ENCODE measurements at regions not wholly inside any gene's neighbourhood (a gene's known extent, or its start where the extent isn't known, plus 50 kb on each side); places are given as distances from the start of the nearest gene placed in this dataset.

GRCh38 chr5:159750226-159750625 lies 166.1 kb upstream of the ADRA1B start:
- Mint-ChIP-seq H3K4me3 (no peak overlapping the region), H3K4me1 (no peaks in the 10 kb centered on the region), H3K36me3 (no peaks in the 10 kb centered on the region), H3K27ac (no peak overlapping the region), H3K27me3 (peaks cover 5% of the 10 kb centered on the region), H3K9me3 (peaks cover 0 to 13% (median 1%) of the 10 kb centered on the region in 7 donors)
- H3K36me3 ChIP-seq (ENCODE audit: control insufficient read depth, insufficient read depth, low read length) = no peaks in the 10 kb centered on the region
- ATAC-seq (ENCODE audit: low read depth in 2 of 2) (no peak), DNase-seq (no peak)
- H3K27ac ChIP-seq (ENCODE audit: insufficient read depth, low read length, poor library complexity, severe bottlenecking) = no peak overlapping the region
- H3K27me3 ChIP-seq (ENCODE audit: control insufficient read depth, insufficient read depth, low read length) = no peaks in the 10 kb centered on the region
- no peak overlapping the region for H3K4me3 ChIP-seq (ENCODE audit: low read depth, low read length)
- H3K9me3 ChIP-seq (ENCODE audit: control insufficient read depth in 2 of 2, low read length in 2 of 2) = no peaks in the 10 kb centered on the region
- no peaks in the 10 kb centered on the region for H3K4me1 ChIP-seq (ENCODE audit: control insufficient read depth, insufficient read depth, low read length, poor library complexity, severe bottlenecking)

- Mint-ChIP-seq H3K4me1 (no peaks in the 10 kb centered on the region), H3K9me3 (peaks cover 0 to 13% (median 1%) of the 10 kb centered on the region in 7 donors), H3K4me3 (no peak overlapping the region), H3K27ac (no peak overlapping the region), H3K36me3 (no peaks in the 10 kb centered on the region), H3K27me3 (peaks cover 5% of the 10 kb centered on the region)
- ATAC-seq (ENCODE audit: low read depth in 2 of 2) = no peak
- no peaks in the 10 kb centered on the region for H3K27me3 ChIP-seq (ENCODE audit: control insufficient read depth, insufficient read depth, low read length)
- no peaks in the 10 kb centered on the region for H3K4me1 ChIP-seq (ENCODE audit: control insufficient read depth, insufficient read depth, low read length, poor library complexity, severe bottlenecking)
- H3K9me3 ChIP-seq (ENCODE audit: control insufficient read depth in 2 of 2, low read length in 2 of 2) = no peaks in the 10 kb centered on the region
- DNase-seq = no peak
- H3K4me3 ChIP-seq (ENCODE audit: low read depth, low read length) = no peak overlapping the region
- H3K36me3 ChIP-seq (ENCODE audit: control insufficient read depth, insufficient read depth, low read length) = no peaks in the 10 kb centered on the region
- no peak overlapping the region for H3K27ac ChIP-seq (ENCODE audit: insufficient read depth, low read length, poor library complexity, severe bottlenecking)
These were observed 164.8 kb upstream of the ADRA1B start for GRCh38 chr5:159751459-159751858.

GRCh38 chr5:159752622-159753275 lies 163.5 kb upstream of the ADRA1B start:
- DNase-seq (no peak), ATAC-seq (ENCODE audit: low read depth in 2 of 2) (no peak)
- H3K27ac ChIP-seq (ENCODE audit: insufficient read depth, low read length, poor library complexity, severe bottlenecking) = no peak overlapping the region
- Mint-ChIP-seq H3K36me3 (no peaks in the 10 kb centered on the region), H3K9me3 (peaks cover 0 to 12% (median 1%) of the 10 kb centered on the region in 7 donors), H3K27me3 (peaks cover 5% of the 10 kb centered on the region), H3K4me3 (no peak overlapping the region), H3K27ac (no peak overlapping the region), H3K4me1 (no peaks in the 10 kb centered on the region)
- H3K4me1 ChIP-seq (ENCODE audit: control insufficient read depth, insufficient read depth, low read length, poor library complexity, severe bottlenecking) = no peaks in the 10 kb centered on the region
- H3K9me3 ChIP-seq (ENCODE audit: control insufficient read depth in 2 of 2, low read length in 2 of 2) = no peaks in the 10 kb centered on the region
- no peaks in the 10 kb centered on the region for H3K36me3 ChIP-seq (ENCODE audit: control insufficient read depth, insufficient read depth, low read length)
- no peak overlapping the region for H3K4me3 ChIP-seq (ENCODE audit: low read depth, low read length)
- no peaks in the 10 kb centered on the region for H3K27me3 ChIP-seq (ENCODE audit: control insufficient read depth, insufficient read depth, low read length)

GRCh38 chr5:159758189-159758588 lies 158.1 kb upstream of the ADRA1B start:
- Mint-ChIP-seq H3K36me3 (no peaks in the 10 kb centered on the region), H3K9me3 (peaks cover 0 to 2% (median 0%) of the 10 kb centered on the region in 7 donors), H3K4me3 (no peak overlapping the region), H3K27ac (no peak overlapping the region), H3K27me3 (no peaks in the 10 kb centered on the region), H3K4me1 (no peaks in the 10 kb centered on the region)
- Histone ChIP-seq H3K4me1 (ENCODE audit: control insufficient read depth, insufficient read depth, low read length, poor library complexity, severe bottlenecking) (no peaks in the 10 kb centered on the region), H3K4me3 (ENCODE audit: low read depth, low read length) (no peak overlapping the region), H3K27ac (ENCODE audit: insufficient read depth, low read length, poor library complexity, severe bottlenecking) (no peak overlapping the region), H3K9me3 (ENCODE audit: control insufficient read depth in 2 of 2, low read length in 2 of 2) (no peaks in the 10 kb centered on the region), H3K27me3 (ENCODE audit: control insufficient read depth, insufficient read depth, low read length) (no peaks in the 10 kb centered on the region), H3K36me3 (ENCODE audit: control insufficient read depth, insufficient read depth, low read length) (no peaks in the 10 kb centered on the region)
- DNase-seq (no peak), ATAC-seq (ENCODE audit: low read depth in 2 of 2) (no peak)

GRCh38 chr5:159759791-159760290 lies 156.4 kb upstream of the ADRA1B start:
- no peak for ATAC-seq (ENCODE audit: low read depth in 2 of 2)
- no peaks in the 10 kb centered on the region for H3K27me3 Mint-ChIP-seq

GRCh38 chr5:159762921-159763320 lies 153.4 kb upstream of the ADRA1B start:
- DNase-seq (no peak), ATAC-seq (ENCODE audit: low read depth in 2 of 2) (no peak)
- Histone ChIP-seq H3K4me3 (ENCODE audit: low read depth, low read length) (no peak overlapping the region), H3K27ac (ENCODE audit: insufficient read depth, low read length, poor library complexity, severe bottlenecking) (no peak overlapping the region), H3K36me3 (ENCODE audit: control insufficient read depth, insufficient read depth, low read length) (no peaks in the 10 kb centered on the region), H3K9me3 (ENCODE audit: control insufficient read depth in 2 of 2, low read length in 2 of 2) (no peaks in the 10 kb centered on the region), H3K27me3 (ENCODE audit: control insufficient read depth, insufficient read depth, low read length) (peaks cover 2% of the 10 kb centered on the region), H3K4me1 (ENCODE audit: control insufficient read depth, insufficient read depth, low read length, poor library complexity, severe bottlenecking) (no peaks in the 10 kb centered on the region)
- Mint-ChIP-seq H3K27ac (no peak overlapping the region), H3K27me3 (no peaks in the 10 kb centered on the region), H3K9me3 (peaks cover 0 to 4% (median 0%) of the 10 kb centered on the region in 7 donors), H3K4me3 (no peak overlapping the region), H3K4me1 (peaks cover 0 to 4% (median 0%) of the 10 kb centered on the region in 4 donors), H3K36me3 (no peaks in the 10 kb centered on the region)

More at GRCh38 chr5:159759791-159760290, 156.4 kb upstream of the ADRA1B start:
- H3K36me3 ChIP-seq (ENCODE audit: control insufficient read depth, insufficient read depth, low read length) = no peaks in the 10 kb centered on the region
- Mint-ChIP-seq H3K36me3 (no peaks in the 10 kb centered on the region), H3K9me3 (peaks cover 0 to 2% (median 0%) of the 10 kb centered on the region in 7 donors), H3K4me1 (peaks cover 0 to 4% (median 0%) of the 10 kb centered on the region in 4 donors), H3K27ac (no peak overlapping the region), H3K4me3 (no peak overlapping the region)
- DNase-seq = no peak
- no peaks in the 10 kb centered on the region for H3K9me3 ChIP-seq (ENCODE audit: control insufficient read depth in 2 of 2, low read length in 2 of 2)
- no peak overlapping the region for H3K27ac ChIP-seq (ENCODE audit: insufficient read depth, low read length, poor library complexity, severe bottlenecking)
- no peaks in the 10 kb centered on the region for H3K4me1 ChIP-seq (ENCODE audit: control insufficient read depth, insufficient read depth, low read length, poor library complexity, severe bottlenecking)
- H3K4me3 ChIP-seq (ENCODE audit: low read depth, low read length) = no peak overlapping the region
- H3K27me3 ChIP-seq (ENCODE audit: control insufficient read depth, insufficient read depth, low read length) = no peaks in the 10 kb centered on the region

GRCh38 chr5:159763562-159763961 lies 152.7 kb upstream of the ADRA1B start:
- H3K9me3 ChIP-seq (ENCODE audit: control insufficient read depth in 2 of 2, low read length in 2 of 2) = no peaks in the 10 kb centered on the region
- no peaks in the 10 kb centered on the region for H3K4me1 ChIP-seq (ENCODE audit: control insufficient read depth, insufficient read depth, low read length, poor library complexity, severe bottlenecking)
- Mint-ChIP-seq H3K27ac (no peak overlapping the region), H3K4me1 (peaks cover 0 to 4% (median 0%) of the 10 kb centered on the region in 4 donors), H3K9me3 (peaks cover 0 to 4% (median 0%) of the 10 kb centered on the region in 7 donors), H3K4me3 (no peak overlapping the region), H3K36me3 (no peaks in the 10 kb centered on the region), H3K27me3 (no peaks in the 10 kb centered on the region)
- no peaks in the 10 kb centered on the region for H3K36me3 ChIP-seq (ENCODE audit: control insufficient read depth, insufficient read depth, low read length)
- ATAC-seq (ENCODE audit: low read depth in 2 of 2) = no peak
- H3K27me3 ChIP-seq (ENCODE audit: control insufficient read depth, insufficient read depth, low read length) = peaks cover 2% of the 10 kb centered on the region
- DNase-seq = no peak
- H3K27ac ChIP-seq (ENCODE audit: insufficient read depth, low read length, poor library complexity, severe bottlenecking) = no peak overlapping the region
- H3K4me3 ChIP-seq (ENCODE audit: low read depth, low read length) = no peak overlapping the region

Measured in CD4-positive, CD25-positive, alpha-beta regulatory T cell (primary cell).